ENCODE measurements at regions not wholly inside any gene's neighbourhood (a gene's known extent, or its start where the extent isn't known, plus 50 kb on each side); places are given as distances from the start of the nearest gene placed in this dataset.
"Not testable (repeated sequence)": the region's sequence is repeated elsewhere in the genome, so short reads cannot be mapped to it uniquely, and the experiment has no call there.

- Mint-ChIP-seq H3K36me3 (ENCODE audit: low read depth) (no peaks in the 10 kb centered on the region), H3K4me3 (no peak overlapping the region)
Observed at GRCh38 chr4:162852642-162853041, 314.0 kb downstream of the NAF1 start.

DNA sequence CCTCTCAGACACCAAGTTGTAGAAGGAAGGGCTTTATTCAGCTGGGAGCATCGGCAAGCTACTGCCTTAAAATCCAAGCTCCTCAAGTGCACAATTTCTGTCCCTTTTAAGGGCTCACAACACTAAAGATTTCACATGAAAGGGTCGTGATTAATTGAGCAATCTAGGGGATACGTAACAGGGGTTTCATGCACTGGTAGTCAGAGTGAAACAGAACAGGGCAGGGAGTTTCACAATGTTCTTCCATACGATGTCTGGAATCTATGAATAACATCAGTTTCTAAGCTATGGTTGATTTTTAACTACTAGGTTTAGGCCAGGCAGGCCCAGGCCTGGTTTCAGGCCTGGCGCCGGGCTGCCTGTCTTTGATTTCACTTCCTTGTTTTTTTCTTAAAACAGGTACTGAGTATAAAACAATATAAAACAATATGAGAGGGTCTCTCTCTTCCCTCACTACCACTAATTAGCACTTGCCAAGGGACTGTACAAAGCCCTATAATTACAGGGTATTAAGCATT is 315.4 kb downstream of the NAF1 start:
- H3K4me1 Mint-ChIP-seq; H3K27ac Mint-ChIP-seq; H3K9me3 ChIP-seq (ENCODE audit: control insufficient read depth, low read length, poor library complexity, severe bottlenecking); H3K36me3 Mint-ChIP-seq (ENCODE audit: low read depth); ATAC-seq; H3K4me3 Mint-ChIP-seq; H3K27me3 Mint-ChIP-seq; DNase-seq: not testable (repeated sequence)

More at GRCh38 chr4:162852642-162853041, 314.0 kb downstream of the NAF1 start:
- H3K27ac Mint-ChIP-seq = no peak overlapping the region
- DNase-seq (no peak), ATAC-seq (no peak)
- H3K9me3 ChIP-seq (ENCODE audit: control insufficient read depth, low read length, poor library complexity, severe bottlenecking) = no peaks in the 10 kb centered on the region
- no peaks in the 10 kb centered on the region for H3K27me3 Mint-ChIP-seq
- no peaks in the 10 kb centered on the region for H3K4me1 Mint-ChIP-seq

DNA sequence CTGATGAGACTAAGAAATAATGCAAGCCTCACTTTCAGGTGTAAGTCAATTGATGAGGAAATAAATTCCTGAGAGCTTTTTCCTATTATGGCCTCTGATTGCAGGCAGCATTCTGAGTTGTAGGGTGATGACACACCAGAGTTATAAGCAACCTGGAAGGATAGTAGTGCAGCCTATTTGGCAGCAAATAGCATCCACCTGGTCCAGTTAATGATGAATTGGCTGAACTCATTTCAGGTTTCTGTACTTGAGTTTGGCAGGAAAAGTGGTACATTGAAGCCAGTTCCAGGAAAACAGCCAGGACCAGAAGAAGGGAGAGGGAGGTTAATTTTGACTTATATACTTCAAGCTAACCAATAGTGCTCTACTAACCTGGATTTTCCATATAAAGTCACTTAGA is 316.8 kb downstream of the NAF1 start:
- Mint-ChIP-seq H3K36me3 (ENCODE audit: low read depth) (no peaks in the 10 kb centered on the region), H3K27ac (no peak overlapping the region), H3K27me3 (no peaks in the 10 kb centered on the region), H3K4me1 (no peaks in the 10 kb centered on the region), H3K4me3 (no peak overlapping the region)
- H3K9me3 ChIP-seq (ENCODE audit: control insufficient read depth, low read length, poor library complexity, severe bottlenecking) = no peaks in the 10 kb centered on the region
- ATAC-seq (no peak), DNase-seq (no peak)

GRCh38 chr4:162847945-162848549 is 318.6 kb downstream of the NAF1 start:
- Mint-ChIP-seq H3K4me3 (no peak overlapping the region), H3K4me1 (no peaks in the 10 kb centered on the region), H3K27me3 (no peaks in the 10 kb centered on the region), H3K36me3 (ENCODE audit: low read depth) (no peaks in the 10 kb centered on the region), H3K27ac (no peak overlapping the region)
- ATAC-seq = no peak
- no peaks in the 10 kb centered on the region for H3K9me3 ChIP-seq (ENCODE audit: control insufficient read depth, low read length, poor library complexity, severe bottlenecking)
- DNase-seq = no peak

DNA sequence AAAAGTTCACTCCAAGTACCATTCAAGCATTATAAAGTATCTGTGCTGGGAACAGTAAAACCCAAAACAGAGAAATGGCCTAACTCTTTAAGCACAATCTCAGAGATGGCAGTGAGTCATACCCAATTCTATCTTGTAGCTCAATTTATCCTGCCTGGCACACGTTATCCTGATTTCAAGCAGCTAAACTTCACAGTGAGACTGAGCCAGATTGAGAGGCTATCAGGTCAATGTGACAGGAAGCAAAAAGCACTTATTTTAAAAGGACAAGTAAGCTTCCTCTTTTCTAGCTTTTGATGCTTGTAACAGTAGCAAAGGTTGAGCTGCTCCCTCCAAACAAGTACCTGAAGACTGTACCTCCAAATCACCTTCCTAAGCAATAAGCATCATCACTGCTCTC is 324.9 kb downstream of the NAF1 start:
- H3K9me3 ChIP-seq (ENCODE audit: control insufficient read depth, low read length, poor library complexity, severe bottlenecking) = no peaks in the 10 kb centered on the region
- Mint-ChIP-seq H3K27ac (no peak overlapping the region), H3K27me3 (no peaks in the 10 kb centered on the region), H3K36me3 (ENCODE audit: low read depth) (no peaks in the 10 kb centered on the region), H3K4me1 (no peaks in the 10 kb centered on the region), H3K4me3 (no peak overlapping the region)
- no peak for ATAC-seq
- DNase-seq = no peak

- no peak for ATAC-seq
- no peaks in the 10 kb centered on the region for H3K4me1 Mint-ChIP-seq
- H3K4me3 Mint-ChIP-seq = no peak overlapping the region
Observed at GRCh38 chr4:162839814-162840213, 326.9 kb downstream of the NAF1 start.

DNA sequence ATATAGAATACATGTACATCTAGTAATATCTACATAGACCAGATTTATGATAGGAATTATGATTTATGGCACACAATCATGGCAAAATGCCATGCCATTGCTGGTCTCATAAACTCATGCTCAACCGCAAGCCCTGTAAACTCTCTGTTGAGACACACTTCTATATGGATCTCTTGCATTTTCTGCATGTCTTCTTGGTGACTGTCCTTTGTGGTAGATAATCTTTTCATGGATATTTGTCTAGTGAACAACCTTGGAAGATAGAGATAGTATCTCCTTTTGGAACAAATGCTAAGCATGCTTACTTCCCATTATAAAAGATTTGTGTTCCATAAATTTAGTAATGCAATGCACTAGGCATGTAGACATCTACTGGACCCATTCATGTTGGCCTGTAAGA is 328.0 kb downstream of the NAF1 start:
- H3K4me3 Mint-ChIP-seq = no peak overlapping the region
- H3K9me3 ChIP-seq (ENCODE audit: control insufficient read depth, low read length, poor library complexity, severe bottlenecking) = no peaks in the 10 kb centered on the region
- no peaks in the 10 kb centered on the region for H3K4me1 Mint-ChIP-seq
- H3K27ac Mint-ChIP-seq = no peak overlapping the region
- H3K36me3 Mint-ChIP-seq (ENCODE audit: low read depth) = no peaks in the 10 kb centered on the region
- H3K27me3 Mint-ChIP-seq = no peaks in the 10 kb centered on the region
- DNase-seq = no peak
- no peak for ATAC-seq

More at GRCh38 chr4:162839814-162840213, 326.9 kb downstream of the NAF1 start:
- Mint-ChIP-seq H3K27me3 (no peaks in the 10 kb centered on the region), H3K27ac (no peak overlapping the region), H3K36me3 (ENCODE audit: low read depth) (no peaks in the 10 kb centered on the region)
- no peak for DNase-seq
- H3K9me3 ChIP-seq (ENCODE audit: control insufficient read depth, low read length, poor library complexity, severe bottlenecking) = no peaks in the 10 kb centered on the region

- Mint-ChIP-seq H3K4me3 (no peak overlapping the region), H3K36me3 (ENCODE audit: low read depth) (no peaks in the 10 kb centered on the region), H3K4me1 (no peaks in the 10 kb centered on the region), H3K27ac (no peak overlapping the region), H3K27me3 (no peaks in the 10 kb centered on the region)
- ATAC-seq (no peak), DNase-seq (no peak)
- H3K9me3 ChIP-seq (ENCODE audit: control insufficient read depth, low read length, poor library complexity, severe bottlenecking) = no peaks in the 10 kb centered on the region
Observed at GRCh38 chr4:162837679-162838078, 329.0 kb downstream of the NAF1 start.

GRCh38 chr4:162837241-162837640 is 329.4 kb downstream of the NAF1 start:
- no peaks in the 10 kb centered on the region for H3K4me1 Mint-ChIP-seq

GRCh38 chr4:162836773-162837172 is 329.9 kb downstream of the NAF1 start:
- H3K27ac Mint-ChIP-seq = no peak overlapping the region
- no peaks in the 10 kb centered on the region for H3K9me3 ChIP-seq (ENCODE audit: control insufficient read depth, low read length, poor library complexity, severe bottlenecking)
- no peak for DNase-seq
- no peaks in the 10 kb centered on the region for H3K4me1 Mint-ChIP-seq
- no peak overlapping the region for H3K4me3 Mint-ChIP-seq
- H3K27me3 Mint-ChIP-seq = no peaks in the 10 kb centered on the region
- no peak for ATAC-seq
- no peaks in the 10 kb centered on the region for H3K36me3 Mint-ChIP-seq (ENCODE audit: low read depth)

More at GRCh38 chr4:162837241-162837640, 329.4 kb downstream of the NAF1 start:
- ATAC-seq (no peak), DNase-seq (no peak)
- Mint-ChIP-seq H3K4me3 (no peak overlapping the region), H3K27ac (no peak overlapping the region), H3K36me3 (ENCODE audit: low read depth) (no peaks in the 10 kb centered on the region), H3K27me3 (no peaks in the 10 kb centered on the region)
- no peaks in the 10 kb centered on the region for H3K9me3 ChIP-seq (ENCODE audit: control insufficient read depth, low read length, poor library complexity, severe bottlenecking)

DNA sequence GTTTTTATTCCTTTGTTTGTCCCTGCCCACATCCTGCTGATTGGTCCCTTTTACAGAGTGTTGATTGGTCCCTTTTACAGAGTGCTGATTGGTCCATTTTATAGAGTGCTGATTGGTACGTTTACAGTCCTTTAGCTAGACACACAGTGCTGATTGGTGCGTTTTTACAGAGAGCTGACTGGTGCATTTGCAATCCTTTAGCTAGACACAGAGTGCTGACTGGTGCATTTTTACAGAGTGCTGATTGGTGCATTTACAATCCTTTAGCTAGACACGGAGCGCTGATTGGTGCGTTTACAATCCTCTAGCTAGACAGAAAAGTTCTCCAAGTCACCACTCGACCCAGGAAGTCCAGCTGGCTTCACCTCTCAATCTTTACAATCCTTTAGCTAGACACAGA is 330.4 kb downstream of the NAF1 start:
- not testable (repeated sequence) for H3K27ac Mint-ChIP-seq; DNase-seq; H3K36me3 Mint-ChIP-seq (ENCODE audit: low read depth); H3K9me3 ChIP-seq (ENCODE audit: control insufficient read depth, low read length, poor library complexity, severe bottlenecking); H3K27me3 Mint-ChIP-seq; H3K4me1 Mint-ChIP-seq; ATAC-seq; H3K4me3 Mint-ChIP-seq

- Mint-ChIP-seq H3K4me3 (no peak overlapping the region), H3K27me3 (no peaks in the 10 kb centered on the region), H3K4me1 (no peaks in the 10 kb centered on the region), H3K36me3 (ENCODE audit: low read depth) (no peaks in the 10 kb centered on the region), H3K27ac (no peak overlapping the region)
- ATAC-seq (no peak), DNase-seq (no peak)
- no peaks in the 10 kb centered on the region for H3K9me3 ChIP-seq (ENCODE audit: control insufficient read depth, low read length, poor library complexity, severe bottlenecking)
Observed at GRCh38 chr4:162830899-162831298, 335.8 kb downstream of the NAF1 start.

DNA sequence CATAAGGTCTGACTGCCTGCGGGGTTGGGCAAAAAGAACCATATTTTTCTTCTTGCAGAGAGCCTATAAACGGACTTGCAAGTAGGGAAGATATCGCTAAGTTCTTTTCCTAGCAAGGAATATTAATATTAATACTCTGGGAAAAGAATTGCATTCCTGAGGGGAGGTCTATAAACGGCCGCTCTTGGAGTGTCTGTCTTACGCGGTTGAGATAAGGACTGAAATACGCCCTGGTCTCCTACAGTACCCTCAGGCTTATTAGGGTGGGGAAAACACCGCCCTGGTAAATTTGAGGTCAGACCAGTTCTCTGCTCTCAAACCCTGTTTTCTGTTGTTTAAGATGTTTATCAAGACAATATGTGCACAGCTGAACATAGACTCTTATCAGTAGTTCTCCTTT is 349.3 kb downstream of the NAF1 start:
- not testable (repeated sequence) for H3K4me3 Mint-ChIP-seq; ATAC-seq; H3K27me3 Mint-ChIP-seq; H3K27ac Mint-ChIP-seq; H3K9me3 ChIP-seq (ENCODE audit: control insufficient read depth, low read length, poor library complexity, severe bottlenecking); H3K36me3 Mint-ChIP-seq (ENCODE audit: low read depth); H3K4me1 Mint-ChIP-seq; DNase-seq

GRCh38 chr4:162804351-162804924 is 362.3 kb downstream of the NAF1 start:
- H3K27ac Mint-ChIP-seq = no peak overlapping the region
- no peaks in the 10 kb centered on the region for H3K4me1 Mint-ChIP-seq
- no peaks in the 10 kb centered on the region for H3K36me3 Mint-ChIP-seq (ENCODE audit: low read depth)
- no peak overlapping the region for H3K4me3 Mint-ChIP-seq
- H3K9me3 ChIP-seq (ENCODE audit: control insufficient read depth, low read length, poor library complexity, severe bottlenecking) = no peaks in the 10 kb centered on the region
- DNase-seq = no peak
- H3K27me3 Mint-ChIP-seq = no peaks in the 10 kb centered on the region
- no peak for ATAC-seq
